Stomach (tissue), 8 donors: ENCODE measurements at regions not wholly inside any gene's neighbourhood (a gene's known extent, or its start where the extent isn't known, plus 50 kb on each side); places are given as distances from the start of the nearest gene placed in this dataset.

Experiments
- DNase-seq, 2 donors: peaks; one replicate each; pipeline versions ENCODE4 v3.0.0 to v3.0.0-alpha.2; 2013 to 2019
- H3K27ac ChIP-seq, 5 donors: fragments of 200-600 bp in 4 of 5; sonication (generic) in 4 of 5; one replicate each; pipeline ENCODE4 v1.5.1; 2013 to 2019; ENCODE audit warnings: mild to moderate bottlenecking in 1 of 5, moderate library complexity in 1 of 5
- H3K27me3 ChIP-seq, 3 donors: fragments of 200-600 bp; sonication (generic); one replicate each; pipeline ENCODE4 v1.5.1; 2017 to 2019; ENCODE audit warnings: mixed run types in 1 of 3
- H3K36me3 ChIP-seq, 4 donors: fragments of 200-600 bp; sonication (generic); 1 replicate in 3 of 4; 2 replicates in 1 of 4; pipeline ENCODE4 v1.5.1; 2016 to 2019
- H3K4me1 ChIP-seq, 4 donors: fragments of 200-600 bp; sonication (generic); one replicate each; pipeline ENCODE4 v1.5.1; 2016 to 2019
- H3K4me3 ChIP-seq, 4 donors: fragments of 200-600 bp; sonication (generic) in 3 of 4; one replicate each; pipeline ENCODE4 v1.5.1; 2016 to 2019; ENCODE audit warnings: mild to moderate bottlenecking in 1 of 4
- H3K9me3 ChIP-seq, 4 donors: fragments of 200-600 bp; sonication (generic); one replicate each; pipeline ENCODE4 v1.5.1; 2016 to 2019
- EP300 ChIP-seq: sonication (generic); formaldehyde crosslinking; IDR thresholded peaks from one replicate; pipeline ENCODE4 v1.6.1; 2017; ENCODE audit warnings: antibody characterized with exemption
- POLR2A ChIP-seq, 4 donors: fragments of 450-650 bp; IDR thresholded peaks; one replicate each; pipeline ENCODE4 v1.6.1; 2016; ENCODE audit warnings: antibody characterized with exemption in 4 of 4, control low read depth in 2 of 4, mild to moderate bottlenecking in 1 of 4, moderate library complexity in 1 of 4
- POLR2AphosphoS5 ChIP-seq, 3 donors: sonication (generic); formaldehyde crosslinking; IDR thresholded peaks; one replicate each; pipeline ENCODE4 v1.6.1; 2016; ENCODE audit warnings: antibody characterized with exemption in 3 of 3
- WGBS, 5 donors: extraction: QIAGEN DNeasy Blood & Tissue Kit in 3 of 5; methylation state at CpG; one replicate each; pipeline versions ENCODE4 v1.1.5 to v1.1.7; 2013 to 2018; 5-methylcytosine and 5-hydroxymethylcytosine counted together
- intact Hi-C: fragments of 100-400 bp; cut with DNase I; formaldehyde crosslinking; loops from one replicate; pipeline ENCODE4 v1.15.1; 2023; ENCODE audit warnings: low total_unique reads
- TF ChIP-seq, protein P1 (sequence below), 7 experiments: fragments of 450-650 bp in 4 of 7; fragments of 200-600 bp in 3 of 7; sonication (generic) in 3 of 7; IDR thresholded peaks; one replicate each; pipeline ENCODE4 v1.5.1; 2016 to 2019; ENCODE audit warnings: antibody characterized with exemption in 7 of 7, control low read depth in 2 of 7, mild to moderate bottlenecking in 1 of 7
- donor health status: healthy with polysubstance abuse.
- donor health status: Bipolar disorder and iron deficiency.
- donor health status: healthy.

DNA sequence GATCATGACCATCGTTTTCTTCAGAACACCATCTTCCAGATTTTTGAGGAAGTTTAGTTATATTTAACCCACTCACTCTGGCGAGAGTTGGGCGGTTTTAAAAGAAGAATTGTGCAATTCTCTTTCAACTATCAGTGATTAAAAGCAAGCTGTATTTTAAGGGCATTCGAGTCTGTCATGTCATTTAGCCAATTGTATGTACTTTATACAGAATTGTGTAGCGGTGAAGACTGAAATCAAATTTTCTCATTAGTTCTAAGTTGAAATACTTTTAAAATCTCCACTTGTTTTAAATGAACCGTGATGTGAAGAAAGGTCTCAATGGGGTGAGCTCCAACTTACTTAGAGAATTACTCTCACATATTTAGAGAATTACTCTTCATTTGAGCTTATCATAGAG is 214.6 kb upstream of the DTNA start:
- Histone ChIP-seq H3K27me3 (peaks cover 0 to 40% (median 16%) of the 10 kb centered on the region in 3 donors), H3K27ac (no peak overlapping the region), H3K4me3 (no peak overlapping the region), H3K9me3 (peaks cover 0 to 3% (median 1%) of the 10 kb centered on the region in 4 donors), H3K36me3 (no peaks in the 10 kb centered on the region), H3K4me1 (peaks cover 5 to 23% (median 14%) of the 10 kb centered on the region in 4 donors)
- no peak for DNase-seq
- WGBS, 5 donors, result 53 to 65% (median 59%) methylated on average over 6 of the region's 6 CpGs
- intact Hi-C loops, result no loop called here
- TF ChIP-seq EP300, result no peak

DNA sequence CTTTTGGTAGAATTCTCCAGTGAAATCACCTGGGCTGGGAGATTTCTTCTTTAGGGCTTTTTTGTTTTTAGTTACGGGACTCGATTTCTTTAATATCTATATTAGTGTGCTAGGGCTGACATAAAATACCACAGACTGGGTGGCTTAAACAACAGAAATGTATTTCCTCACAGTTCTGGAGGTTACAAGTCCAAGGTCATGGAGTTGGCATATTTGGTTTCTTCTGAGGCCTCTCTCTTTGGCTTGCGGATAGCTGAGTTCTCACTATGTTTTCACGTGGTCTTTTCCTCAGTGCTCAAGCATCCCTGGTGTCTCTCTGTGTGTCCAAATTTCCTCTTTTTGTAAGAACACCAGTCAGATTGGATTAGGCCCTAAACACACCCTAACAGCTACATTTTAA is 208.5 kb upstream of the DTNA start:
- 68 to 80% (median 68%) methylated on average over 4 of the region's 4 CpGs for WGBS, 5 donors
- no peaks in the 10 kb centered on the region for H3K27me3 ChIP-seq
- no peaks in the 10 kb centered on the region for H3K4me1 ChIP-seq
- peaks cover 0 to 11% (median 3%) of the 10 kb centered on the region in 4 donors for H3K9me3 ChIP-seq
- no peaks in the 10 kb centered on the region for H3K36me3 ChIP-seq
- intact Hi-C loops, result no loop called here
- no peak overlapping the region for H3K4me3 ChIP-seq
- H3K27ac ChIP-seq, result no peak overlapping the region
- TF ChIP-seq POLR2AphosphoS5 (IDR thresholded peaks at IDR 0.05), result no peak
- TF ChIP-seq, protein P1, sequence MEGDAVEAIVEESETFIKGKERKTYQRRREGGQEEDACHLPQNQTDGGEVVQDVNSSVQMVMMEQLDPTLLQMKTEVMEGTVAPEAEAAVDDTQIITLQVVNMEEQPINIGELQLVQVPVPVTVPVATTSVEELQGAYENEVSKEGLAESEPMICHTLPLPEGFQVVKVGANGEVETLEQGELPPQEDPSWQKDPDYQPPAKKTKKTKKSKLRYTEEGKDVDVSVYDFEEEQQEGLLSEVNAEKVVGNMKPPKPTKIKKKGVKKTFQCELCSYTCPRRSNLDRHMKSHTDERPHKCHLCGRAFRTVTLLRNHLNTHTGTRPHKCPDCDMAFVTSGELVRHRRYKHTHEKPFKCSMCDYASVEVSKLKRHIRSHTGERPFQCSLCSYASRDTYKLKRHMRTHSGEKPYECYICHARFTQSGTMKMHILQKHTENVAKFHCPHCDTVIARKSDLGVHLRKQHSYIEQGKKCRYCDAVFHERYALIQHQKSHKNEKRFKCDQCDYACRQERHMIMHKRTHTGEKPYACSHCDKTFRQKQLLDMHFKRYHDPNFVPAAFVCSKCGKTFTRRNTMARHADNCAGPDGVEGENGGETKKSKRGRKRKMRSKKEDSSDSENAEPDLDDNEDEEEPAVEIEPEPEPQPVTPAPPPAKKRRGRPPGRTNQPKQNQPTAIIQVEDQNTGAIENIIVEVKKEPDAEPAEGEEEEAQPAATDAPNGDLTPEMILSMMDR (IDR thresholded peaks at IDR 0.05), result no peak
- no peak for TF ChIP-seq POLR2A (IDR thresholded peaks at IDR 0.05)
- TF ChIP-seq EP300, result no peak
- DNase-seq, result no peak

DNA sequence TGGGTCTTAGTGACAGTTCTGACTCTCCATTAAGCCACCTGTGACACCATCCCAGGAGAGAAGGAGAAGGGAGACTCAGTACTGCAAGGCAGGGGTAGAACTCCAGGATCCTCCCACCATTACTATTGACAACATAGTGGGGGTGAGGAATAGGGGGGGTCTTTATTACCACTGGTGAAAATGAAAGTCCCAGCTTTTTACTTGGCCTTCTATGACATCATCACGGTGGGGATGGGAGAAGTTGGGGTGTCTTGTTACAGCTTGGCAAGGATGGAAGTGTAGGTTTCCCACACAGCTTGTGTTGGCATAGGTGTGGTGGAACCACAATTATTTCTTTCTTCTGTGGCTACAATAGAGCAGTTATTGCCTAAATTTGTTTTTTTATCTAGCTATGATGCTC is 203.9 kb upstream of the DTNA start:
- WGBS, 5 donors, result 85 to 97% (median 89%) methylated on average over 1 of the region's 1 CpG
- no peak for TF ChIP-seq POLR2A (IDR thresholded peaks at IDR 0.05)
- TF ChIP-seq EP300, result no peak
- TF ChIP-seq POLR2AphosphoS5 (IDR thresholded peaks at IDR 0.05), result no peak
- TF ChIP-seq, protein P1 (IDR thresholded peaks at IDR 0.05), result no peak
- Histone ChIP-seq H3K4me1 (no peaks in the 10 kb centered on the region), H3K4me3 (no peak overlapping the region), H3K27me3 (no peaks in the 10 kb centered on the region), H3K36me3 (no peaks in the 10 kb centered on the region), H3K27ac (no peak overlapping the region), H3K9me3 (peaks cover 0 to 7% (median 0%) of the 10 kb centered on the region in 4 donors)
- intact Hi-C loops, result no loop called here
- no peak for DNase-seq

DNA sequence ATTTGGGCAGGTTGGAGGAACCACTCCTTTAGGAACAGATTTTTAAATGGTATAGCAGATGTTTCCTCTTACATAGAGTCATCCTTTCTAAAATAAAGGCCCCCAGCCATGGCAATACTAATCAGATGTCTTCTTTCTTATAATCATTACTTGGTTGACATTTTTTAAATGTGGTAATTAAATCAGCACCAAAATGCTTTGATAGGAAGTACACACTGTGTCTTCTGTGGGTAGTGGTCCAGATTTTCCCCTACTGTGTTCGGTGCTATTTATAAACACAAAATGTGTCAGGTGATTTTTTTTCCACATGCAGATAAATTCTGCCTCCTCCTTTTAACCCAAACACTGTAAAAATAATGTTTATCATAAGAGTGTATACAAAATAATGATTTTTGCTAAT is 200.9 kb upstream of the DTNA start:
- Histone ChIP-seq H3K9me3 (no peaks in the 10 kb centered on the region), H3K27me3 (no peaks in the 10 kb centered on the region), H3K4me3 (no peak overlapping the region), H3K4me1 (no peaks in the 10 kb centered on the region), H3K36me3 (no peaks in the 10 kb centered on the region), H3K27ac (no peak overlapping the region)
- intact Hi-C loops, result no loop called here
- TF ChIP-seq POLR2AphosphoS5 (IDR thresholded peaks at IDR 0.05) (no peak), EP300 (no peak), POLR2A (IDR thresholded peaks at IDR 0.05) (no peak)
- TF ChIP-seq, protein P1 (IDR thresholded peaks at IDR 0.05), result no peak
- 58 to 71% (median 67%) methylated on average over 1 of the region's 1 CpG for WGBS, 5 donors
- DNase-seq, result no peak

DNA sequence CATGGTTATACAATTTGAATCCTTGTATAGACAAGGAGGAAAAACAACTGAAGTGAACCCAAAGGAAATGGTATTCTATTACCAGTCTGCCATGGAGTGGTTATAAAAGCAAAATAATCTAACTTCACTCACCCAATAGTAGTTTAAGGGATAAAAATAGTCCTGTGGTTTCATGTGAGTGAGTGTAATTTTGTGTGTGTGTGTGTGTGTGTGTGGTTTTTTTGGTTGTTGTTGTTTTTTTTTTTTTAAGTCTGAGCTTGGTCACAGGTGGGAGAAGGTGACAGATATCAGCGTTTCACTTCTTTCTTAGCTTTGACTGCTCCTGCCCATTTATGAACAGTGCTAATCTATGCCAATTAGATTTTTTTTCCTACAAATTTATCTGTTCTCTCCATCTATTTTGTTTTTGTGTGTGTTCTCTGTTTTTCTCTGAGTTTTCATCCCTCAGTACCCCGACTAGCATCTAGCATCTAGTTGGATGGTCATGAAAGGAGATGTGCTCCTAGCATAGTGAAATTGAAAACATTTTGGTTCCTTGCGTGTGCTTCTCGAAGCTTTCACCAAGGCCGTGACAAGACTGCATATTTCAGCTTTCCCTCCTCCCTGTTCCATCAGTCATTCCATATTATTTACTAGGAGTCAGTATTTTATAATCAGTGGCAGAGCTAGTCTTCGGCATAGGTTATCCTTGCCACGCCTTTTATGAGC is 200.1 kb upstream of the DTNA start:
- Histone ChIP-seq H3K27ac (no peak overlapping the region), H3K27me3 (no peaks in the 10 kb centered on the region), H3K4me1 (no peaks in the 10 kb centered on the region), H3K4me3 (no peak overlapping the region), H3K9me3 (no peaks in the 10 kb centered on the region), H3K36me3 (no peaks in the 10 kb centered on the region)
- 83 to 85% (median 85%) methylated on average over 7 of the region's 7 CpGs for WGBS, 5 donors
- intact Hi-C loops, result no loop called here
- TF ChIP-seq POLR2AphosphoS5 (IDR thresholded peaks at IDR 0.05) (no peak), POLR2A (IDR thresholded peaks at IDR 0.05) (no peak), EP300 (no peak)
- TF ChIP-seq, protein P1 (IDR thresholded peaks at IDR 0.05), result no peak
- no peak for DNase-seq
